HG02885 (cell line): ENCODE measurements at regions not wholly inside any gene's neighbourhood (a gene's known extent, or its start where the extent isn't known, plus 50 kb on each side); places are given as distances from the start of the nearest gene placed in this dataset.
"Not testable (repeated sequence)": the region's sequence is repeated elsewhere in the genome, so short reads cannot be mapped to it uniquely, and the experiment has no call there.

Experiments used
- ATAC-seq: cut with Tn5 transposase; IDR thresholded peaks from one replicate; pipeline ENCODE4 v1.9.1; 2021; ENCODE audit warnings: mild to moderate bottlenecking; ENCODE audit not compliant: unreplicated experiment, poor library complexity

- peak; percentile 84 for ATAC-seq
These were observed 84.5 kb upstream of the SAMSN1 start for GRCh38 chr21:14630556-14631069.

- no peak for ATAC-seq
These were observed 83.3 kb upstream of the SAMSN1 start for GRCh38 chr21:14629461-14629860.

- not testable (repeated sequence) for ATAC-seq
These were observed 77.0 kb upstream of the SAMSN1 start for GRCh38 chr21:14623079-14623478.

GRCh38 chr21:14620152-14620551, 74.0 kb upstream of the SAMSN1 start:
- ATAC-seq = peak; percentile 64

GRCh38 chr21:14617871-14618270, 71.8 kb upstream of the SAMSN1 start:
- no peak for ATAC-seq

- ATAC-seq = no peak
These were observed 70.9 kb upstream of the SAMSN1 start for GRCh38 chr21:14617040-14617393.

GRCh38 chr21:14616380-14617039, 70.4 kb upstream of the SAMSN1 start:
- ATAC-seq = no peak

GRCh38 chr21:14615359-14615974, 69.4 kb upstream of the SAMSN1 start:
- no peak for ATAC-seq

- no peak for ATAC-seq
These were observed 68.2 kb upstream of the SAMSN1 start for GRCh38 chr21:14614287-14614686.

GRCh38 chr21:14613486-14614224, 67.5 kb upstream of the SAMSN1 start:
- no peak for ATAC-seq

- not testable (repeated sequence) for ATAC-seq
These were observed 64.0 kb upstream of the SAMSN1 start for GRCh38 chr21:14610119-14610518.

GRCh38 chr21:14609274-14609673, 63.2 kb upstream of the SAMSN1 start:
- no peak for ATAC-seq

- no peak for ATAC-seq
These were observed 61.1 kb upstream of the SAMSN1 start for GRCh38 chr21:14607262-14607661.

- no peak for ATAC-seq
These were observed 57.1 kb upstream of the SAMSN1 start for GRCh38 chr21:14603202-14603601.

GRCh38 chr21:14602382-14602958, 56.4 kb upstream of the SAMSN1 start:
- peak; percentile 87 for ATAC-seq

- no peak for ATAC-seq
These were observed 54.6 kb upstream of the SAMSN1 start for GRCh38 chr21:14600569-14601297.

- no peak for ATAC-seq
These were observed 52.0 kb upstream of the SAMSN1 start for GRCh38 chr21:14598065-14598464.
